ENCODE measurements at regions not wholly inside any gene's neighbourhood (a gene's known extent, or its start where the extent isn't known, plus 50 kb on each side); places are given as distances from the start of the nearest gene placed in this dataset.

GRCh38 chr17:77482375-77483127 is 341.8 kb downstream of the SEC14L1 start:
- Mint-ChIP-seq H3K36me3 (peaks cover 12% of the 10 kb centered on the region), H3K9me3 (no peaks in the 10 kb centered on the region), H3K4me1 (ENCODE audit: unreplicated experiment) (peaks cover 25% of the 10 kb centered on the region), H3K27me3 (no peaks in the 10 kb centered on the region), H3K27ac (no peak overlapping the region), H3K4me3 (no peak overlapping the region)
- TF ChIP-seq, protein P1, sequence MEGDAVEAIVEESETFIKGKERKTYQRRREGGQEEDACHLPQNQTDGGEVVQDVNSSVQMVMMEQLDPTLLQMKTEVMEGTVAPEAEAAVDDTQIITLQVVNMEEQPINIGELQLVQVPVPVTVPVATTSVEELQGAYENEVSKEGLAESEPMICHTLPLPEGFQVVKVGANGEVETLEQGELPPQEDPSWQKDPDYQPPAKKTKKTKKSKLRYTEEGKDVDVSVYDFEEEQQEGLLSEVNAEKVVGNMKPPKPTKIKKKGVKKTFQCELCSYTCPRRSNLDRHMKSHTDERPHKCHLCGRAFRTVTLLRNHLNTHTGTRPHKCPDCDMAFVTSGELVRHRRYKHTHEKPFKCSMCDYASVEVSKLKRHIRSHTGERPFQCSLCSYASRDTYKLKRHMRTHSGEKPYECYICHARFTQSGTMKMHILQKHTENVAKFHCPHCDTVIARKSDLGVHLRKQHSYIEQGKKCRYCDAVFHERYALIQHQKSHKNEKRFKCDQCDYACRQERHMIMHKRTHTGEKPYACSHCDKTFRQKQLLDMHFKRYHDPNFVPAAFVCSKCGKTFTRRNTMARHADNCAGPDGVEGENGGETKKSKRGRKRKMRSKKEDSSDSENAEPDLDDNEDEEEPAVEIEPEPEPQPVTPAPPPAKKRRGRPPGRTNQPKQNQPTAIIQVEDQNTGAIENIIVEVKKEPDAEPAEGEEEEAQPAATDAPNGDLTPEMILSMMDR (conservative IDR thresholded peaks at IDR 0.05): no peak
- no peak for DNase-seq (ENCODE audit: extremely low spot score, unreplicated experiment)

GRCh38 chr17:77483128-77483598 is 342.4 kb downstream of the SEC14L1 start:
- Mint-ChIP-seq H3K36me3 (peaks cover 12% of the 10 kb centered on the region), H3K4me3 (no peak overlapping the region), H3K4me1 (ENCODE audit: unreplicated experiment) (peaks cover 22% of the 10 kb centered on the region), H3K27me3 (no peaks in the 10 kb centered on the region), H3K27ac (no peak overlapping the region), H3K9me3 (no peaks in the 10 kb centered on the region)
- TF ChIP-seq, protein P1 (conservative IDR thresholded peaks at IDR 0.05): no peak
- no peak for DNase-seq (ENCODE audit: extremely low spot score, unreplicated experiment)

DNA sequence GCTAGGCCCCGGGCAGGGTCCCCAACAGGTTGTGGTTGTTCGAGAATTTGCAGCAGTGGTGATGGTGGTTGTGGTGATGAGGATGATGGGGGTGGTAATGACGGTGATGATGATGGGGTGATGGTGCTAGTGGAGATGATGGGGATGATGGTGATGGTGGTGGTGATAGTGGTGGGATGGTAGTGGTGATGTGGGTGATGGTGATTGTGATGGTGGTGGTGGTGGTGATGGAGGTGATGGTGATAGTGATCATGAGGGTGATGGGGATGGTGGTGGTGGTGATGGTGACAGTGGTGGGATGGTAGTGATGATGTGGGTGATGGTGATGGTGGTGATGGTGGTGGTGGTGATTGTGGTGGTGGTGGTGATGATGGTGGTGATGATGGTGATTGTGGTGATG is 343.3 kb downstream of the SEC14L1 start:
- TF ChIP-seq, protein P1 (conservative IDR thresholded peaks at IDR 0.05): no peak
- peaks cover 9% of the 10 kb centered on the region for H3K36me3 Mint-ChIP-seq
- H3K27me3 Mint-ChIP-seq: no peaks in the 10 kb centered on the region
- no peak for DNase-seq (ENCODE audit: extremely low spot score, unreplicated experiment)
- H3K4me1 Mint-ChIP-seq (ENCODE audit: unreplicated experiment): peaks cover 16% of the 10 kb centered on the region
- H3K9me3 Mint-ChIP-seq: no peaks in the 10 kb centered on the region
- H3K27ac Mint-ChIP-seq: no peak overlapping the region
- H3K4me3 Mint-ChIP-seq: no peak overlapping the region

DNA sequence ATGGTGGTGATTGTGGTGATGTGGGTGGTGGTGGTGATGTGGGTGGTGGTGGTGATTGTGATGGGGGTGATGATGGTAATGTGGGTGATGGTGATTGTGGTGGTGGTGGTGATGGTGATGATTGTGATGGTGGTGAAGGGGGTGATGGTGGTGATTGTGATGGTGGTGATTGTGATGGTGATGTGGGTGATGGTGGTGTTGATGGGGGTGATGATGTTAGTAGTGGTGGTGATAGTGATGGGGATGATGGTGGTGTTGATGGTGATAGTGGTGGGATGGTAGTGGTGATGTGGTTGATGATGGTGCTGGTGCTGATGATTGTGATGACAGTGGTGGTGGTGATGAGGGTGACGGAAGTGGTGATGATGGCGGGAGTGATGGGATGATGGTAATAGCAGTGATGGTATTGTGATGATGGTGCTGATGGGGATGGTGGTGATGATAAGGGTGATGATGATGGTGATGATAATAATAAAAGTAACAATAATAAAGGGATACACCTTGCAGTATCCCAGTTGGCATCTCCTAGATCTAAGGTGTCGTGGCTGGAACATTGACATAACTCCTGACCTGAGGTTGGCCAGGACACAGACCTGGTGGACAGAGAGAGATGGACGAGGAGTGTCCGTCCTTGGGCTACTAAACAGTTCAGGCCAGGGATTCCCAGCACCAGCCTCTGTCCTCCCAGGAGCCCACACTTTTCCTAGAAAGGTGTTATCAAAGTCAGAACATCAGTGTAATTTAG is 344.5 kb downstream of the SEC14L1 start:
- Mint-ChIP-seq H3K27me3 (no peaks in the 10 kb centered on the region), H3K36me3 (peaks cover 9% of the 10 kb centered on the region), H3K4me1 (ENCODE audit: unreplicated experiment) (peaks cover 4% of the 10 kb centered on the region), H3K27ac (no peak overlapping the region), H3K9me3 (no peaks in the 10 kb centered on the region), H3K4me3 (no peak overlapping the region)
- TF ChIP-seq, protein P1 (conservative IDR thresholded peaks at IDR 0.05): no peak
- no peak for DNase-seq (ENCODE audit: extremely low spot score, unreplicated experiment)

GRCh38 chr17:77487211-77487629 is 346.5 kb downstream of the SEC14L1 start:
- Mint-ChIP-seq H3K4me1 (ENCODE audit: unreplicated experiment) (no peaks in the 10 kb centered on the region), H3K27ac (no peak overlapping the region), H3K9me3 (no peaks in the 10 kb centered on the region), H3K27me3 (no peaks in the 10 kb centered on the region), H3K4me3 (no peak overlapping the region), H3K36me3 (peaks cover 5% of the 10 kb centered on the region)
- DNase-seq (ENCODE audit: extremely low spot score, unreplicated experiment): no peak
- TF ChIP-seq, protein P1 (conservative IDR thresholded peaks at IDR 0.05): no peak
